PC-9 (cell line): ENCODE measurements at regions not wholly inside any gene's neighbourhood (a gene's known extent, or its start where the extent isn't known, plus 50 kb on each side); places are given as distances from the start of the nearest gene placed in this dataset.

Experiments
- BruUV-seq: library from RNA; stranded (reverse); fragments of 400-500 nt; replicated peaks from 2 replicates; lab custom pipeline; 2021; lab: Mats Ljungman, UMichigan
- CTCF ChIA-PET: fragments of 300-600 bp; sonication (Branson Sonifier 250); formaldehyde crosslinking; loops from one replicate; lab custom pipeline; 2022; ENCODE audit warnings: antibody characterized with exemption; lab: Charles Lee
- POLR2A ChIA-PET: fragments of 300-600 bp; sonication (Branson Sonifier 250); formaldehyde crosslinking; loops from one replicate; lab custom pipeline; 2022; ENCODE audit warnings: antibody characterized with exemption; ENCODE audit not compliant: unreplicated experiment; lab: Charles Lee
- DNase-seq, 2 experiments: peaks; one replicate each; pipeline versions ENCODE4 v3.0.0 to v3.0.0-alpha.2; 2015 to 2022; ENCODE audit warnings: mixed read lengths in 1 of 2
- H2AFZ ChIP-seq: fragments of 200-600 bp; sonication (generic); 2 replicates; pipeline ENCODE4 v1.8.1; 2017; ENCODE audit warnings: antibody characterized with exemption
- H3F3A ChIP-seq: fragments of 200-600 bp; sonication (generic); 2 replicates; pipeline ENCODE4 v1.8.1; 2017; ENCODE audit warnings: antibody characterized with exemption, mild to moderate bottlenecking, low read depth; ENCODE audit not compliant: insufficient read depth
- H3K27ac ChIP-seq: fragments of 200-600 bp; sonication (generic); 2 replicates; pipeline ENCODE4 v1.6.1; 2016; ENCODE audit warnings: mixed run types
- H3K27me3 ChIP-seq: fragments of 200-600 bp; sonication (generic); 2 replicates; pipeline ENCODE4 v1.6.1; 2016; ENCODE audit warnings: low read depth, mixed run types; ENCODE audit not compliant: insufficient read depth
- H3K36me3 ChIP-seq: fragments of 200-600 bp; sonication (generic); 2 replicates; pipeline ENCODE4 v1.6.1; 2016; ENCODE audit warnings: low read depth, mixed run types
- H3K4me1 ChIP-seq: fragments of 200-600 bp; sonication (generic); replicated peaks from 2 replicates; pipeline ENCODE4 v1.6.1; 2016; ENCODE audit warnings: mixed run types; ENCODE audit not compliant: insufficient read depth
- H3K4me2 ChIP-seq: fragments of 200-600 bp; sonication (generic); 2 replicates; pipeline ENCODE4 v1.6.1; 2017; ENCODE audit warnings: mixed run types
- H3K4me3 ChIP-seq: fragments of 200-600 bp; sonication (generic); 2 replicates; pipeline ENCODE4 v1.6.1; 2016; ENCODE audit warnings: mixed run types
- H3K79me2 ChIP-seq: fragments of 200-600 bp; sonication (generic); 2 replicates; pipeline ENCODE4 v1.6.1; 2017; ENCODE audit warnings: low read depth, mixed run types
- H3K9me2 ChIP-seq: fragments of 200-600 bp; sonication (generic); 2 replicates; pipeline ENCODE4 v1.8.1; 2017; ENCODE audit warnings: mild to moderate bottlenecking; ENCODE audit not compliant: insufficient read depth
- H3K9me3 ChIP-seq: fragments of 200-600 bp; sonication (generic); 2 replicates; pipeline ENCODE4 v1.8.1; 2016; ENCODE audit warnings: low read depth; ENCODE audit not compliant: insufficient read depth
- H4K20me1 ChIP-seq: fragments of 200-600 bp; sonication (generic); 2 replicates; pipeline ENCODE4 v1.8.1; 2017; ENCODE audit not compliant: insufficient read depth
- CTCF ChIP-seq: fragments of 200-600 bp; sonication (generic); conservative IDR thresholded peaks from 2 replicates; pipeline ENCODE4 v1.6.1; 2017; ENCODE audit warnings: mixed run types, antibody characterized with exemption, mild to moderate bottlenecking, moderate library complexity
- EZH2 ChIP-seq: fragments of 200-600 bp; sonication (generic); IDR thresholded peaks from 2 replicates; pipeline ENCODE4 v1.8.0; 2017; ENCODE audit warnings: antibody characterized with exemption, low read depth
- intact Hi-C: fragments of 100-400 bp; cut with micrococcal nuclease; formaldehyde crosslinking; loops from one replicate; pipeline ENCODE4 v1.10.0; 2022; ENCODE audit not compliant: unreplicated experiment

- Histone ChIP-seq H3K4me3 (no peak overlapping the region), H3K4me1 (no peaks in the 10 kb centered on the region), H3K9me3 (peaks cover 14% of the 10 kb centered on the region), H4K20me1 (no peaks in the 10 kb centered on the region), H3K79me2 (no peaks in the 10 kb centered on the region), H3K9me2 (no peaks in the 10 kb centered on the region), H3F3A (no peaks in the 10 kb centered on the region), H3K27me3 (no peaks in the 10 kb centered on the region), H3K27ac (peak overlapping the region; percentile 74), H3K36me3 (no peaks in the 10 kb centered on the region; the same call in 1 of the 2 replicates), H2AFZ (no peak overlapping the region), H3K4me2 (peak overlapping the region; percentile 23)
- intact Hi-C loops = no loop called here
- TSS peak; percentile 55 for BruUV-seq
- ChIA-PET CTCF (no interaction called here), POLR2A (interaction anchor here (0.7 kb wide), 1 partner anchor 12 kb away, joined by 7 read pairs; no protein-coding TSS in a partner anchor)
- DNase-seq = no peak
- no peak for TF ChIP-seq EZH2
- TF ChIP-seq CTCF = no peak
These were observed 140.7 kb downstream of the BTC start for GRCh38 chr4:74653331-74654229.

GRCh38 chr4:74654230-74654681, 140.1 kb downstream of the BTC start:
- no peaks in the 10 kb centered on the region for H3K79me2 ChIP-seq
- H3K4me1 ChIP-seq = no peaks in the 10 kb centered on the region
- H3K27ac ChIP-seq = peak overlapping the region; percentile 74
- intact Hi-C loops = no loop called here
- TF ChIP-seq EZH2 (no peak), CTCF (no peak)
- H3K4me3 ChIP-seq = no peak overlapping the region
- H3K9me3 ChIP-seq = peaks cover 14% of the 10 kb centered on the region
- H3K9me2 ChIP-seq = no peaks in the 10 kb centered on the region
- peak; percentile 21 to 74 for DNase-seq
- 0 out of 2 replicates have a peak overlapping the region, but pooled peaks have one; percentile 48 for H2AFZ ChIP-seq
- CTCF ChIA-PET = no interaction called here
- no peaks in the 10 kb centered on the region for H3K27me3 ChIP-seq
- H3K36me3 ChIP-seq = no peaks in the 10 kb centered on the region; the same call in 1 of the 2 replicates
- peak overlapping the region; percentile 23 for H3K4me2 ChIP-seq
- POLR2A ChIA-PET = interaction anchor here (0.7 kb wide), 1 partner anchor 11 kb away, joined by 7 read pairs; no protein-coding TSS in a partner anchor
- no peaks in the 10 kb centered on the region for H4K20me1 ChIP-seq
- BruUV-seq = no TSS peak
- peaks cover under 1% of the 10 kb centered on the region; the same call in 1 of the 2 replicates for H3F3A ChIP-seq

- no peaks in the 10 kb centered on the region for H3K79me2 ChIP-seq
- intact Hi-C loops = no loop called here
- H3K36me3 ChIP-seq = no peaks in the 10 kb centered on the region; the same call in 1 of the 2 replicates
- H3K4me1 ChIP-seq = peaks cover 21% of the 10 kb centered on the region
- H3K9me3 ChIP-seq = peaks cover 14% of the 10 kb centered on the region
- ChIA-PET POLR2A (no interaction called here), CTCF (no interaction called here)
- no peak overlapping the region for H2AFZ ChIP-seq
- H3K27me3 ChIP-seq = no peaks in the 10 kb centered on the region
- H3F3A ChIP-seq = peaks cover 19% of the 10 kb centered on the region
- H3K4me3 ChIP-seq = no peak overlapping the region
- H3K27ac ChIP-seq = no peak overlapping the region
- no peaks in the 10 kb centered on the region for H4K20me1 ChIP-seq
- no peaks in the 10 kb centered on the region for H3K9me2 ChIP-seq
- H3K4me2 ChIP-seq = no peak overlapping the region
- no TSS peak for BruUV-seq
- no peak for DNase-seq
- no peak for TF ChIP-seq CTCF
- TF ChIP-seq EZH2 = no peak
These were observed 137.7 kb downstream of the BTC start for GRCh38 chr4:74656596-74656995.
